ENCODE measurements at regions not wholly inside any gene's neighbourhood (a gene's known extent, or its start where the extent isn't known, plus 50 kb on each side); places are given as distances from the start of the nearest gene placed in this dataset.
"Not testable (repeated sequence)": the region's sequence is repeated elsewhere in the genome, so short reads cannot be mapped to it uniquely, and the experiment has no call there.

GRCh38 chr5:92654601-92655000 is 926.4 kb downstream of the NR2F1-AS1 start:
- not testable (repeated sequence) for TF ChIP-seq CTCF (IDR thresholded peaks at IDR 0.05); SP1 (CRISPR knock-in tag; conservative IDR thresholded peaks at IDR 0.05); TCF7 (CRISPR knock-in tag; IDR thresholded peaks at IDR 0.05; ENCODE audit: low read depth); HMGA2 (CRISPR knock-in tag; IDR thresholded peaks at IDR 0.05)
- TF ChIP-seq, protein P1, sequence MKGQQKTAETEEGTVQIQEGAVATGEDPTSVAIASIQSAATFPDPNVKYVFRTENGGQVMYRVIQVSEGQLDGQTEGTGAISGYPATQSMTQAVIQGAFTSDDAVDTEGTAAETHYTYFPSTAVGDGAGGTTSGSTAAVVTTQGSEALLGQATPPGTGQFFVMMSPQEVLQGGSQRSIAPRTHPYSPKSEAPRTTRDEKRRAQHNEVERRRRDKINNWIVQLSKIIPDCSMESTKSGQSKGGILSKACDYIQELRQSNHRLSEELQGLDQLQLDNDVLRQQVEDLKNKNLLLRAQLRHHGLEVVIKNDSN (CRISPR knock-in tag; IDR thresholded peaks at IDR 0.05): not testable (repeated sequence)
- TF ChIP-seq, protein P2, sequence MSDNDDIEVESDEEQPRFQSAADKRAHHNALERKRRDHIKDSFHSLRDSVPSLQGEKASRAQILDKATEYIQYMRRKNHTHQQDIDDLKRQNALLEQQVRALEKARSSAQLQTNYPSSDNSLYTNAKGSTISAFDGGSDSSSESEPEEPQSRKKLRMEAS (CRISPR knock-in tag; IDR thresholded peaks at IDR 0.05): not testable (repeated sequence)
